Gastrocnemius medialis (tissue), 4 donors: ENCODE measurements at regions not wholly inside any gene's neighbourhood (a gene's known extent, or its start where the extent isn't known, plus 50 kb on each side); places are given as distances from the start of the nearest gene placed in this dataset.
A peak's percentile ranks its signal among the peaks of the same experiment; 100 is the strongest.

Source experiments
- ATAC-seq, 2 donors: fragments of 150-250 bp; one replicate each; pipeline ENCODE4 v1.9.1; 2016
- DNase-seq, 2 donors: peaks; one replicate each; pipeline ENCODE4 v3.0.0-alpha.2; 2019
- H3K27ac ChIP-seq, 4 donors: fragments of 200-600 bp; sonication (generic); 1 replicate in 1 of 4; 2 replicates in 3 of 4; pipeline ENCODE4 v1.5.1; 2016 to 2018; ENCODE audit warnings: mild to moderate bottlenecking in 2 of 4, moderate library complexity in 1 of 4
- H3K27me3 ChIP-seq, 3 donors: fragments of 200-600 bp; sonication (generic) in 2 of 3; 1 replicate in 1 of 3; 2 replicates in 2 of 3; pipeline versions ENCODE4 v1.5.1 to v1.6.0; 2016 to 2019; ENCODE audit warnings: mild to moderate bottlenecking in 1 of 3, moderate library complexity in 1 of 3
- H3K36me3 ChIP-seq, 2 donors: fragments of 200-600 bp; sonication (generic) in 1 of 2; one replicate each; pipeline ENCODE4 v1.5.1; 2017 to 2018
- H3K4me1 ChIP-seq, 2 donors: fragments of 200-600 bp; sonication (generic) in 1 of 2; one replicate each; pipeline ENCODE4 v1.5.1; 2016 to 2017; ENCODE audit warnings: mild to moderate bottlenecking in 2 of 2
- H3K4me3 ChIP-seq, 4 donors: fragments of 200-600 bp; sonication (generic) in 3 of 4; 1 replicate in 1 of 4; 2 replicates in 3 of 4; pipeline ENCODE4 v1.5.1; 2016 to 2019; ENCODE audit warnings: mild to moderate bottlenecking in 2 of 4
- H3K9me3 ChIP-seq, 3 donors: fragments of 200-600 bp; sonication (generic) in 2 of 3; 1 replicate in 1 of 3; 2 replicates in 2 of 3; pipeline ENCODE4 v1.5.1; 2016 to 2019
- POLR2A ChIP-seq, 2 donors: fragments of 450-650 bp; IDR thresholded peaks; one replicate each; pipeline ENCODE4 v1.6.1; 2017; ENCODE audit warnings: antibody characterized with exemption in 2 of 2, mild to moderate bottlenecking in 2 of 2, moderate library complexity in 2 of 2
- in situ Hi-C, 4 donors: fragments of 200-750 bp; cut with MboI; loops; one replicate each; pipeline versions ENCODE4 v1.15.0 to v1.8.0; 2017; ENCODE audit warnings: low sequenced_read_pairs in 4 of 4
- intact Hi-C: fragments of 100-400 bp; cut with DNase I; formaldehyde crosslinking; loops from one replicate; pipeline ENCODE4 v1.15.1; 2023; ENCODE audit warnings: low total_unique reads
- TF ChIP-seq, protein P1 (sequence below), 5 experiments: fragments of 450-650 bp in 3 of 5; fragments of 200-600 bp in 2 of 5; sonication (generic) in 2 of 5; IDR thresholded peaks in 4 of 5; conservative IDR thresholded peaks in 1 of 5; 1 replicate in 4 of 5; 2 replicates in 1 of 5; pipeline ENCODE4 v1.5.1; 2016 to 2019; ENCODE audit warnings: antibody characterized with exemption in 5 of 5, mild to moderate bottlenecking in 3 of 5, moderate library complexity in 3 of 5

DNA sequence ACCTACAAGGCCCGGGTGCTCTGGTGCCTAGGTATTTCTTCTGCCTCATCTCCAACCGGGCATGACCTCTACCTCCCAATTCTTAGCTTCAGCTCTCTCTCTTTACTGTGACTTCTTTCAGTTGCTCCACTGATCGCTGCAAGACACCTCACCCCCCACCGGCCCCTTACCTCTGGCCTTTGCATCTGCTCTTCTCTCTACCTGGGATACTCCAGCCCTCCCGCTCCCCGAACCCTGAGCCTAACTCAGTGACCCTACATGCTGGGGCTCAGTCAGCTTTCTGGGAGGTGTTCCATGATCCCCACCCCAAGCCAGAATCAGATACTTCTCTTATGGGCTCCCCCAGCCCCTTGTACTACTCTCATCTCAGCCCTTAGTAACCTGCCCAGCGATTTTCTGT lies 99.6 kb downstream of the EFNB1 start:
- Histone ChIP-seq H3K4me1 (peaks cover 11 to 13% of the 10 kb centered on the region in 2 donors), H3K27ac (peak overlapping the region in 2 of 4 donors; percentile 56 to 65), H3K9me3 (no peaks in the 10 kb centered on the region), H3K27me3 (no peaks in the 10 kb centered on the region), H3K36me3 (no peaks in the 10 kb centered on the region), H3K4me3 (no peak overlapping the region)
- TF ChIP-seq, protein P1, sequence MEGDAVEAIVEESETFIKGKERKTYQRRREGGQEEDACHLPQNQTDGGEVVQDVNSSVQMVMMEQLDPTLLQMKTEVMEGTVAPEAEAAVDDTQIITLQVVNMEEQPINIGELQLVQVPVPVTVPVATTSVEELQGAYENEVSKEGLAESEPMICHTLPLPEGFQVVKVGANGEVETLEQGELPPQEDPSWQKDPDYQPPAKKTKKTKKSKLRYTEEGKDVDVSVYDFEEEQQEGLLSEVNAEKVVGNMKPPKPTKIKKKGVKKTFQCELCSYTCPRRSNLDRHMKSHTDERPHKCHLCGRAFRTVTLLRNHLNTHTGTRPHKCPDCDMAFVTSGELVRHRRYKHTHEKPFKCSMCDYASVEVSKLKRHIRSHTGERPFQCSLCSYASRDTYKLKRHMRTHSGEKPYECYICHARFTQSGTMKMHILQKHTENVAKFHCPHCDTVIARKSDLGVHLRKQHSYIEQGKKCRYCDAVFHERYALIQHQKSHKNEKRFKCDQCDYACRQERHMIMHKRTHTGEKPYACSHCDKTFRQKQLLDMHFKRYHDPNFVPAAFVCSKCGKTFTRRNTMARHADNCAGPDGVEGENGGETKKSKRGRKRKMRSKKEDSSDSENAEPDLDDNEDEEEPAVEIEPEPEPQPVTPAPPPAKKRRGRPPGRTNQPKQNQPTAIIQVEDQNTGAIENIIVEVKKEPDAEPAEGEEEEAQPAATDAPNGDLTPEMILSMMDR (IDR thresholded peaks at IDR 0.05 in 4 of 5, conservative IDR thresholded peaks at IDR 0.05 in 1 of 5), result no peak
- TF ChIP-seq POLR2A (IDR thresholded peaks at IDR 0.05), result no peak
- DNase-seq (no peak), ATAC-seq (no peak)
- in situ Hi-C loops (no loop called here), intact Hi-C loops (no loop called here)

DNA sequence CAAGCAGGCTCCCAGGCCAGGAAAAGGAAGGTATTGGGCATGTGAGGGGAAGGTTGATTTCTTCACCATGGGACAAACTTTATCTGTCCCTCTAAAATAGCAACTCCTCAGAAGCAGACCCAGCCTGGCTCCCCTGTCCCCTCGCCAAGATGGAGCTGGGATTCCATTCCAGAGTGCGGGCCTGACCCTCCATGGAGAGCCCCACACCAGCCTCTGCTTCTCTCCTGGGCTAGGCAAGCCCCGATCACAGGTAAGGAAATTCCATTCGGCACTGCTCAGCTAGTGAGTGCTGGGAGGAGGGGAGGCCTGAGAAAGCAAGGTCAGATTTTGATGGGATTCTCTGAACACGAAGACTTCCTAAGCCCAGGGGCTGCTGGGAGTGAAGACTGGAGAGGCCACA lies 98.4 kb downstream of the EFNB1 start:
- H3K4me1 ChIP-seq, result peaks cover 2 to 9% of the 10 kb centered on the region in 2 donors
- TF ChIP-seq, protein P1 (IDR thresholded peaks at IDR 0.05 in 4 of 5, conservative IDR thresholded peaks at IDR 0.05 in 1 of 5), result no peak
- TF ChIP-seq POLR2A (IDR thresholded peaks at IDR 0.05), result no peak
- H3K36me3 ChIP-seq, result no peaks in the 10 kb centered on the region
- intact Hi-C loops, result no loop called here
- H3K27me3 ChIP-seq, result no peaks in the 10 kb centered on the region
- DNase-seq (no peak), ATAC-seq (no peak)
- H3K4me3 ChIP-seq, result no peak overlapping the region
- in situ Hi-C loops, result no loop called here
- H3K9me3 ChIP-seq, result no peaks in the 10 kb centered on the region
- no peak overlapping the region for H3K27ac ChIP-seq

DNA sequence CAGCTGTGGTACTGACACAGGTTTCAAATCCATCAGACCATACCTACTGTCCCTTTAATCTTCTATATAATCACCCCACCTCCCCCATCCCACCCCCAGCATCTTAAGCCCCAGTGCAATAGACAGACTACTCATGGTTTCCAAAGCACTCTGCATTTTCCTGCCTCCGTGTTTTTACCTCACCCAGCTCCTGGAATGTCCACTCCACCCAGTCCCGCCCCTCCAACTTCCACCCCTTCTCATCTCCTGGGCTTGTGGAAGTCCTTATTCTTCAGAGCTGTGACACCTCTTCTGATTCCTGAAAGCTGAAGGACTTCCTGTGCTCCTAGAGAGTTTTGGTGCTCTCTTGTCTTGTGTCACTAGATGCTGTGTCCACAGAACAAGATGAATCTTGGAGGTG lies 94.3 kb downstream of the EFNB1 start:
- ATAC-seq (no peak), DNase-seq (no peak)
- H3K27me3 ChIP-seq, result no peaks in the 10 kb centered on the region
- intact Hi-C loops, result no loop called here
- no peak overlapping the region for H3K27ac ChIP-seq
- H3K36me3 ChIP-seq, result no peaks in the 10 kb centered on the region
- H3K4me1 ChIP-seq, result no peaks in the 10 kb centered on the region
- H3K4me3 ChIP-seq, result no peak overlapping the region
- TF ChIP-seq POLR2A (IDR thresholded peaks at IDR 0.05), result no peak
- TF ChIP-seq, protein P1 (IDR thresholded peaks at IDR 0.05 in 4 of 5, conservative IDR thresholded peaks at IDR 0.05 in 1 of 5), result no peak
- in situ Hi-C loops, result no loop called here
- H3K9me3 ChIP-seq, result no peaks in the 10 kb centered on the region

DNA sequence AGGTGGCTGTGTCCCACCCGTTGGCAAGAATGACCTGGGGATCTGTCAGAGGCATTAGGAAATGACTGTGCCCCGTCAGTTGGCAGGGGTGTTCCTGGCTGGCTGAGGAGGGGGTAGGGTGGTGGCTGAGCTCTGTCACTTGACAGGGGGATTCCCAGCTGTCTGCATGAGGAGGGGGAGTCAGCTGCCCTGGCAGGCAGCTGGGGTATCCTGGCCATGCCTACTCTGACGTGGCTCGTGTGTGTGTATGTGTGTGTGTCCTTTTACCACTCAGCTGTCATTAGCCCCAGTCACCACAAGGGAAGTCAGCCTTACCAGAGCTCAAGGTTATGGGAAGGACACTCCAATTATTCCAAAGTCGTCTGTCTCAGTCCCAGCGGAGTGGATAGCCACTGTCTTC lies 93.2 kb downstream of the EFNB1 start:
- intact Hi-C loops, result no loop called here
- Histone ChIP-seq H3K27ac (no peak overlapping the region), H3K36me3 (no peaks in the 10 kb centered on the region), H3K9me3 (no peaks in the 10 kb centered on the region), H3K4me3 (no peak overlapping the region), H3K27me3 (no peaks in the 10 kb centered on the region), H3K4me1 (no peaks in the 10 kb centered on the region)
- TF ChIP-seq, protein P1 (IDR thresholded peaks at IDR 0.05 in 4 of 5, conservative IDR thresholded peaks at IDR 0.05 in 1 of 5), result no peak
- TF ChIP-seq POLR2A (IDR thresholded peaks at IDR 0.05), result no peak
- DNase-seq (no peak), ATAC-seq (no peak)
- in situ Hi-C loops, result no loop called here

DNA sequence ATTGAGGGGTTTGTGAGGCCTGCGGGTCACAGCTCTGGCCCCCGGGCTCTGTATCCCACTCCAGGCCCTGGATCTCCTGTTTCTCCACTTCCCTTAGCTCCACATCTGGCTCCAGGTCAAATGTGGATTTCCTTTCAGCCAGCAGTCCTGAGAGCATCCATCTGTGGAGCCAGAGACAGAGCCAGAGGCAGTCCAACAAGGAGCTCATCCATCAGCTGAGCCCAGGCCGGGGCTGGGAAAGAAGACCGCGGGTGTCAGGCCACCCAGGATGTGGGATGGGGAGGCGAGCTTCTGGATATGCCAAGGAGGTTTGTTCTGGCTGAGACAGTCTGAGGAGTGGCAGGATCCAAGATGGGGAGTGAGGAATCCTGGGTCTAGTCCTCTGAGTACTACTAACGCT lies 91.7 kb downstream of the EFNB1 start:
- in situ Hi-C loops (no loop called here), intact Hi-C loops (no loop called here)
- ATAC-seq (no peak), DNase-seq (no peak)
- no peaks in the 10 kb centered on the region for H3K36me3 ChIP-seq
- no peak overlapping the region for H3K4me3 ChIP-seq
- no peaks in the 10 kb centered on the region for H3K9me3 ChIP-seq
- no peak for TF ChIP-seq POLR2A (IDR thresholded peaks at IDR 0.05)
- TF ChIP-seq, protein P1 (IDR thresholded peaks at IDR 0.05 in 4 of 5, conservative IDR thresholded peaks at IDR 0.05 in 1 of 5), result no peak
- H3K4me1 ChIP-seq, result no peaks in the 10 kb centered on the region
- H3K27ac ChIP-seq, result no peak overlapping the region
- no peaks in the 10 kb centered on the region for H3K27me3 ChIP-seq
